GM19395 (cell line): ENCODE measurements at regions not wholly inside any gene's neighbourhood (a gene's known extent, or its start where the extent isn't known, plus 50 kb on each side); places are given as distances from the start of the nearest gene placed in this dataset.

Experiments used
- ATAC-seq: cut with Tn5 transposase; IDR thresholded peaks from one replicate; pipeline ENCODE4 v1.9.1; 2021; ENCODE audit warnings: mild to moderate bottlenecking, moderate library complexity; ENCODE audit not compliant: unreplicated experiment

DNA sequence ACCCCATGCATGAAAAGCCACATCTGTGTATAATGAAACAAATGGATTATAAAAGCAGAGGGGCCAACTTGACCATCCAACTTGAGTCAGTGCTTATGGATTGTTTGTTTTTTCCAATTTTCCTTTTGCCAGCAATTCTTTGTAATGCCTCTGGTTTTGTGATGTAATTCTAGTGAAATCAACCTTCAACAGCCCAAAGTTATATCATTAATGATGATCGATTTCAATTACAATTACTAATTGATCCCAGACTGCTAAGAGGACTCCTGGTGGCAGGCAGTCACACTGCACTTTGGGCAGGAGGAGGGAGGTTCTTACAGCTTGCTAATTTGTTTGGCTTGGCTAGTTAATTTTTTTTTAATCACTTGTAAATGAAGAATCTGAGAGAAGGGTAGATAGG lies 552.3 kb downstream of the NUF2 start:
- ATAC-seq: no peak

DNA sequence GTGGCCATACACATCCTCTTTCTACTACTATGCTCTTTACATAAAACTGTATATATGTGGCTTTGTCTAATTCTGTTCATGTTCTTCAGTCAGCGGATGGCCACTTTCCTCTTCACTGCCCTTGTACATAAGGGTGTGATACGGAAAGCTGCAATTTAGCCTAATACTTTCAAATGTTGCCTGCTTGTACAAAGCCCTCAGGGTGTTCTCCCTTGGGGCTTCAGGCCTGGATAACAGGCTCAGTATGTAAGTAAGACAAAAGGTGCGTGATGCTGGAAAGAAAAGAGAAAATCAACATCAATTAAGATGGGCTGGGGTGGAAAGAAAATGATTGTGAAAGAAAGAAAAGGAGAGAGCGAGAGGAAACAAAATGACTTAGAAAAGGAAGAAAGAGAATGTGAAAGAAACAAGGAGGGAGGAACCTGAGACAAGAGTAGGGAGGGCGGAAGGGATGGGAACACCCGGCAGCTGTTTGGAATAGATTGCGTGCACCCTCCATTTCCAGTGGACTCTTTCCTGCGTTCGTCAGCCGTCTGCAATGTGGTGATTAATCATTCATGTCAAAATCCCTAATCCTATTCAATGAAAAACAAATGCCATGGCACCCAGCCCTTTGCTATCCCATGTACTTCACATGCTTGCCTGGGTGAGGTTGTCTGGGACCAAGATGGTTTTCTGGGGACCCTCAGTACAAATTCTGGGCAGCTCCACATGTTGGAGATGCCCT lies 553.6 kb downstream of the NUF2 start:
- no peak for ATAC-seq

DNA sequence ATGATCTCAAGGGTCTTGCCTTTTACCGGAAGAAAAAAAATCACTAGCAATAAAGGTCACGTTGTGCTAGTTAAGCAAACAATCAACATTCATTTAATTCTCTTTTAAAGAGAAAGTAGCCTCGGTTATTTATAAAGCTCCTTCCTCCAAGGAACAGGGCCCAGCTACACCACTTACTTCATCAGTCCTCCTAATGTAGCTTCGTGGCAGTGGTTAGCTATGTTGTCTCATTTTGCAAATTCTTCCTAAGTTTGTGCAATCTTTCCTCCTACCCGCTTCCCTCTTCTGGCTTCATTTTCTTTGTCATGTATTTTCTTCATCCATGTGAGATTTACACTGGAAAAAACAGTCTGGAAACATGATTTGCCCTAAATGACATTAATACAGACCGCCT lies 554.2 kb downstream of the NUF2 start:
- ATAC-seq: no peak

DNA sequence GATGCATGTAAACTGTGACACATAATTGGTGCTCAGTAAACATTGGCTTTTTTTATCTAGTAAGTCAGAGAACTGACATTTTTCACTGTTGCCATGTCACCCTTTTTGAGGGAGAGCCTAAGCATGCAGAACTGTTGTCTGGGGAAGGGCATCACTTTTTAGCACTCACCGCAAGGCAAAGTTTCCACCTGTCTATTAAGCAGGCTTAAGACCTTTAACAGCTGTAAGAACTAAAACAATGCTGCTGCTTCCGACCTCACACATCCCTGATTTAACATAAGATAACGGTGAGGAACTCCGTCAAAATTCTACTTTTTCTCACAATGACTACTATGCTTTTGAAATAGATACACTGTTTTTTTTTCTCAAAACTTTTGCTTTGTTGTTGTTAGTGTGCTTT lies 554.8 kb downstream of the NUF2 start:
- ATAC-seq: no peak

DNA sequence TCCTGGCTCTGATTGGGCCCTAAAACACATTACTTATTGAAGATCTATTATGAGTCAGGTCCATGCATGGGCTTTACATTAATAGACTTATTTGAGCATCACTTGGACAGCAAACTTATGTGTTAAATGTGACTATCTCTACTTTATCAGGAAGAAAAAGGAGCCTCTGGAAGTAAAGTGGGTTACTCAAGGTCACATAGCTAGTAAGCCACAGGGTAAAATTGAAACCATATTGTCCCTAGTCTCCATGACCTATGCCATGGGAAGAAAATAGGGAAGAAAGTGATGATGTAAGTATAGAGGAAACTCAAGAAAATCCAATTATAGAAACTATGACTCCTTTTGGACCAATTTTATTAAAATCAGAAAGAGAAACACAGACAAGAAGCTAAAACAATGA lies 555.3 kb downstream of the NUF2 start:
- no peak for ATAC-seq

DNA sequence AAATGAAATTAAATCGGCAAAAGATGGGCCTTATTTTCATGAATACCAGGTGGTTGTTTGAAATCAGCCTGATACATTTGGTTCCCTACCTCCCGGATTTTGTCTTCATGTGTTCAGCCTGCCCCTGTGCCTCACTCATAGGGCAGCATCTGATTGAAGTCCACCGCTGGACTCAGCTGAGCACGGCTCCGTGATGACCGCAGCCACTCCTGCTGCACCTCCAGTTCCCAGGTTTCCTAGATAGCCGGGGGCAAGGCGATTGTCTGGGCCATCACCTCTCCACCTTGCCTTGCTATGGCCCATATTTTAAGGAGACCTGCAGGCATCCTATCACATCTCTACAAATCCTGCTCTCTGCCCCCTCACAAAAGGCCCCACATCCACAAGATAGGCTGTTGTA lies 563.8 kb downstream of the NUF2 start:
- no peak for ATAC-seq

DNA sequence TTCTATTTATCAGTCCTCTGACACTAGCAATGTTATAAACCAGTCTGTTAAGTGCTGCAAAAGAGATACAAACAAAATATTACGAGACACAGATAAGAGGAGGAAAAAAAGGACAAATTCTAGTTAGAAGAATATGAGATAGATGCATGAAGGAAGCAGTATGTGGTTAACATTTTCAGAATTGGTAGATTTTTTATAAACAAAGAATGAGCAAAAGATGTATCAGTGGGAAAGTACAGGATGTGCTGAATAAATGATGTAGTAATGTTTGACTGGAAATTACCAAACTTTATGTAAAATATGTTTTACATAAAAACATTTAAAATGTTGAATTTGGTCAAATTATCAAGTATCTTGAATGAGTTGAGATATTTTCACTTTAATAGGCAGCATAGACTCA lies 574.2 kb downstream of the NUF2 start:
- ATAC-seq: no peak

DNA sequence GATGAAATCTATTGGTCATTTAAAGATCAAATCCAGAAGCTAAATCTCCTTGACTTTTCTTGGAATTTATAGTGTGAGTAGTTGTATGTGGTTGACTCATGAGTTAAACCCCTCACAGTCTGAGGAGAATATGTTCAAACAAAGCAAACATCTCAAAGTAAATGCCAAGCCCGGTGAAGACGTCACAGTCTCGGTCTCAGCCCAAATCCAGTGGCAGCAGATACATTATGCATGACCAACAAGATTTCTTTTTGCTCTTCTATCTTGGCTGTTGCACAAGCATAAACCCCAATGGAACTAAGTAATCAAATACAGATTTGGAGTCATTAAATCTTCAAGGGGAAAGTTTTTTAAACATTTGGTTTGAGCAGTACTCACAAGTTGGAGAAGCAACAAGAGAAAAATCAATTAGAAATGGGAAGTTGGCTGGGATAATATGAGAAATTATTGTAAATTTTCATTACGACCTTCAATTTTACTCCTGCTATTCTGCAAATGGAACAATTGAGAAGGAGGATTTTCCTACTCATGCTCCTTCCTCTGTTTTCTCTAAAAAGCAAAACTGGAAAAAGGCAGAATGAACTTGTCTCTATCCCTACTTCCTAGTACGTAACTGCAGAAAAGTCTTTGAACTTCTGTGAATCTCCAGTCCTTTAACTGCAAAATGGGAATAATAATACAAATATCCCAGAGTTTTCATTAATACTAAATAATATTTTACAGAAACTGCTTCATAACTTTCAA lies 575.8 kb downstream of the NUF2 start:
- no peak for ATAC-seq

DNA sequence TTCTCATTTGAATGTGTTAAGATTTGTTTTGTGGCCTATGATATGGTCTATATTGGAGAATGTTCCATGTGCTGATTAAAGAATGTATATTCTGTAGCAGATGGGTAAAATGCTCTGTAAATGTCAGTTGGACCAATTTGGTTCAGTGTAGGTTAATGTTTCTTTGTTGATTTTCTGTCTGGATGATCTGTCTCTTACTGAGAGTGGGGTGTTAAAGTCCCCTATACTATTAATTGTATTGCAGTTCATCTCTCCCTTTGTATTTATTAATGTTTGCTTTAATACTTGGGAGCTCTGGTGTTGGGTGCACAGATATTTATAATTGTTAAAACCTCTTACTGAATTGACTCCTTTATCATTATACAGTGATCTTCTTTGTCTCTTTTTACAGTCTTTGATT lies 584.5 kb downstream of the NUF2 start:
- ATAC-seq: no peak

DNA sequence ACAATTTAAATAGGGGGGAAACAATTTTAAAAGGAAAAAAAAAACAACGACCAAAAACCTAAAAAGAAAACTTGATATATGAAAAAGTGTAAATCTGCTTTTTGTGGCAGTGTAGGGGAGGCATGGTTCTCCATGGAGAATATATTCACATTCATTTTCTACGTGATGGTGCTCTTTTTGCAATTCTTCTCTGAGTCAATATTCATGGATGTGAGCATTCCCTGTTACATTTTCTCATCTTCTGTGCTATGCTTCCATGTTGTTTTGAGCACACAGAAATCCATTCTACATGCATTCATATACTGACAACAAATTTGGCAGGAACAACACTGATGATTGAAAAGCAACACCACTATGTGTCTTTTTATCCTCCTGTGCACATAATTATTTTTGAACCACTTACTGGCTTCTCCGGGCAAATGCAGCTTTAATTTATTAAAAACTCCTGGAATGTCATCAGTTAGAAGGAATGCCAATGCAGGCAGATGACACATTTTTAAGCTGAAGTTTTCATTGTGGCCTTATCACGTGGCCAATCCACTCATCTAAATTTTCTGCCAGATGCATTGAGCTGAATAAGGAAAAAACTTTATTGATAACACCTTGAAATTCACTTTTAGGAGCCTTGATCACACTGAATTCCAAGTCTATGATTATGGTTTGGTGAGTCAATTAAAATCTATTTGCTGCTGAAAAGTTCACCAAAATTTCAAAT lies 590.6 kb downstream of the NUF2 start:
- ATAC-seq: no peak

DNA sequence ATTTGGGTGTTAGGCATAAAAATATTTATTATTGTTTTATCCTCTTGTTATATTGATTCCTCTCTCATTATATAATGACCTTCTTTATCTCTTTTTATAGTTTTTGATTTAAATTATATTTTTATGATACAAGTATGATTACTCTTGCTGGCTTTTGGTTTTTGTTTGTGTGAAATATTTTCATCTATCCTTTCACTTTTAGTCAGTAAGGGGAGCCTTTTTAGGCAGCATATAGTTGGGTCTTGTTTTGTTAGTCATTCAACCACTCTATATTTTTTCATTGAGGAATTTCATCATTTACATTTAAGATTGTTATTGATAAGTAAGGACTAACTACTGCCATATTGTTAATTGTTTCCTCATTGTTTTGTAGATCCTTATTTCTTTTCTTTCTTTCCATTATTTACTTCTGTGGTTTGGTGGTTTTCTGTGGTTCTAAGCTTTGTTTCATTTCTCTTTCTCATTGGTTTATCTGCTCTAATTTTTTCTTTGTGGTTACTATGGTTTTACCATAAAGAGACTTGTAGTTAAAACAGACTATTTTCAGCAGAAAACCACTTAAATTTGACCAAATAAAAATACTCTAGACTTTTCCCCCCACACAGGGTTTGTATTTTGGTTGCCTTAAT lies 593.1 kb downstream of the NUF2 start:
- peak; percentile 83 for ATAC-seq

DNA sequence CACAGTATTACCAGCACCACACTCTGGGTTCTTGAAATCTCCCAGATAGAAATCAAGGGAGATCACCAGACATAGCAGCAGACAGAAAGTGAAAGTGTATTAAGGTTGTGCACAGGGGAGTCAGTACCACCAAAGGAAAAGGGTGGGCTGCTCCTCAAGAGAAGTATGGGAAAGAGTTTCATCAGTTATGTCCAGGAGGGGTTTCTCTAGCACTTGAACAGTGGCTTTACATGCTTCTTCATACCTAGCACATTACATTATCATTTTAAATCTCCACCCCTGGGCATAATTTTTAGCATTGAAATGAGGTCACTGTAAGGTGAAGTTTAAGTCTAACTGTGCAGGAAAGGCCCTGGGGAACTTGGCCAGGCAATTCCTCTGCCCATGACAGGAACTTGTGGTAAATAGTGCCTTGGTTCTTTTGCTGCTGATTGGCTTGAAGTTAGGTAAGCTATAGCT lies 601.0 kb downstream of the NUF2 start:
- peak; percentile 85 for ATAC-seq

DNA sequence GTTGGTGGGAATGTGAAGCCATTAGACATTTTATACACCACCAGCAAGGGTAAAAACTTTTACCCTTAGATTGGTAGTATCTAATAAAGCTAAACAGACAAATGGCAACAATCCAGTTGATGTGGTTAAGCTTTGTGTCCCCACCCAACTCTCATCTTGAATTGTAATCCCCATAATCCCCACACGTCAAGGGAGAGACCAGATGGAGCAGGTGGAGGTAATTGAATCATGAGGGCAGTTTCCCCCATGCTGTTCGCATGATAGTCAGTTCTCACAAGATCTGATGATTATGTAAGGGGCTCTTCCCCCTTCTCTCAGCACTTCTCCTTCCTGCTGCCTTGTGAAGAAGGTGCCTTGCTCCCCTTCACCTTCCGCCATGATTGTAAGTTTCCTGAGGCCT lies 602.3 kb downstream of the NUF2 start:
- ATAC-seq: no peak

DNA sequence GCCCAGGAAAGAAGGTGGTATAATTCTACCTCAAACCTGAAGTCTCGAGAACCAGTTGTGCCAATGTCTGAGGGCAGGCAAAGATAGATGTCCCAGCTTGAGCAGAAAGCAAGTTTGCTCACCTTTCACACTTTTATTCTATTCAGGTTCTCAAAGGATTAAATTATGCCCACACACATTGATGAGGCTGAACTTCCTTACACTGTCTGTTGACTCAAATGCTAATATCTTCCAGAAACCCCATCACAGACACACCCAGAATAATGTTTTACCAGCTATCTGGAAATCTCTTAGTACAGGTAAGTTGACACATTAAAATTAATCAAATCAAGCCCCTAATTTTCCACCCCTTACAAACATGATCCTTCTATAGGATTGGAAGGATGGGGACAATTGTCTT lies 605.7 kb downstream of the NUF2 start:
- no peak for ATAC-seq

DNA sequence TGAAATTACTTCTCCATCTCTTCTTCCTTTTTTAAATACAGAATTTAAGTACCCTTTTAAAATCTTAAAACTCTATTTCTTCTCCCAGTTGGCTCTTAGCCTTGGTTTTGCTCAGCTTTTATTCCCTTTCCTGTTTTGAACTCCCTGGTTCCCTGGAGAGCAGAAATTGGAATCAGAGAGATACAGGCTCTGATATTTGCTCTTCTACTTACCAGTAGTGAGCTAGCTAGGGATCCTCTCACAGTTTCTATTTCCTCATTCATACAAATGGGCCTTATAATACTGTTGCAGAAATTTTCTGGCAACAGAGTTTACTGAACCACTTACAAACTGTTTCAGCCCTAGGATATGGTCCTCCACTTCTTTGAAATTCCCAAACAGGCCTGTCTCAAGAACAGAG lies 606.3 kb downstream of the NUF2 start:
- no peak for ATAC-seq

DNA sequence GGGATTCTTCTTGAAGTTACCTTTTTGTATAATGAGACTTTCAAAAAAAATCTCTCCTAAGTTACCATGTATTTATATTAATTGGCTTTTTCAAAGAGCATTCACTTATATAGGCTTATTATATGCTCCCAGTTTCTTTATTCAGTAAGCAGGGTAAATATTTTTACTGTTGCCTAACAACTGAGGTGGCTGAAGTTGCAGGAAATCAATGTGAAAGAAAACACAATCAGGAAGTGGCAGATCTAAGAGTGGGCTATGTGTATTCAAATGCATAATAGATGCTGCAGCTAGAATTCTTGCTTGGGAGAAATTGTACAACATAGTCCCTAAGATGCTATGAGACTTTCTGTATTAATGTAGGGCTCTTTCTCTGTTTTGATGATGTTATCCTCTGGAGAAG lies 606.9 kb downstream of the NUF2 start:
- no peak for ATAC-seq

DNA sequence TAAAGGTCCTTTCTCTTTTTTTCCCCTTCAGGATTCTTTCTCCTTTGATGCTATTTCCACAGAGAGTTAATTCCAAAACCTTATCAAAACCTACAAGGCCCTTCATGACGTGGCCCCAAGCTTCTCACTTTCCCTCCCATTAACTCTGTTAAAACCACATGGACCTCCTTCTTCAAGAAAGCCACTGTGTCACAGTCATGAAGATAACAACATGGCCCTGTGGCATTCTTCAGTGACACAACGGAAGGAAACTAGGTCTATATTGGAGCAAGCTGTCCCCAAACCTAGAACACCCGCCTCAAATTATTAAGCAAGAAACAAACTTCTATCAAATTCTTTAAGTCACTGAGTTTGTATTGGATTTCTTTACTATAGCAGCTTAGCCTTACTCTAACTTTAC lies 611.1 kb downstream of the NUF2 start:
- no peak for ATAC-seq

DNA sequence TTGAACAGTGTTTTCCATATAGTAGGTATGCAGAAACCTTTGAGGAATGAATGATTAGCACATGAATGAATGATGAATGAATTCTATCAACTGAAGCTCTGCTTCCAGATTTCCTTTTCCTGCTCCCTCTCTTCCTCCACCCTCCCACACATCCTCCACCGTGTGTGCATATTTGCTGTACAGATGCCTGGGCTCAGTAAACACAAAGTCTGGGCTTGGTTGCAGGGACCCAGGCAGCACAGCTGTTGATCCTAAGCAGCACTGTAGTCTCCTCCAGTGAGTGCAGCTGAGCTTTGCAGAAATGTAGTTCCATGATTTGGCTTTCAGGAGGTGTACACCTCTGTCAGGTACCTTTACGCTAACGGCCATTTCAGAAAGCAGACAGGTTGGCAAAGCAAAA lies 611.7 kb downstream of the NUF2 start:
- no peak for ATAC-seq

DNA sequence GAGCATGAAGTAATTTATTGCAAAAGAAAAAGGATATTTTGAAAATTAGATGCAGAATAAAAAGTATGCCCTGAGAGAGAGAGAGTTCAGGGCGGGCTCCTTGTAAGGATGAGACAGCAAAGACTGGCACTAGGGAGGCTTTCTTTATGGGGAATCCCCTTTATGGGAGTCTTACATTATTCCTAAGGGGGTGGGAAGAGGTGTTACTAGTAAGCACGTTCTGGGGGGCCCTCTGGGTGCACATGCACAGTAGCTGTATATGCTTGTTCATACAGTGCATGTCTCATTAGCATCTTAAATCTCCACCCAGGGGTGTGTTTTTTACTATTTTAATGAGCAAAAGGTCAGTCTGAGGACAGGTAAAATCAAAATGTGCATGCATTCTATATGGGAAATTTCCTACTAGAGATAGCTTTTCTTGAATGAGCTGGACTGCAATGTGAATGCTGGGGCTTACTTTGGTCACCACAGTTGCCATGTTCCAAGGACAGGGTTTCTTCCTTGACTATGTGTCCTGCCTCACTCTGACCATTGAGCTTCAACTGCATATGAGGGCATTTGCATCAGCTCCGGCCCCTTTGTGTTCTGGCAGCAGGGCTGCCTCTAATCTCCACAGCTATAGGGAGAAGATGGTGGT lies 614.1 kb downstream of the NUF2 start:
- ATAC-seq: no peak

DNA sequence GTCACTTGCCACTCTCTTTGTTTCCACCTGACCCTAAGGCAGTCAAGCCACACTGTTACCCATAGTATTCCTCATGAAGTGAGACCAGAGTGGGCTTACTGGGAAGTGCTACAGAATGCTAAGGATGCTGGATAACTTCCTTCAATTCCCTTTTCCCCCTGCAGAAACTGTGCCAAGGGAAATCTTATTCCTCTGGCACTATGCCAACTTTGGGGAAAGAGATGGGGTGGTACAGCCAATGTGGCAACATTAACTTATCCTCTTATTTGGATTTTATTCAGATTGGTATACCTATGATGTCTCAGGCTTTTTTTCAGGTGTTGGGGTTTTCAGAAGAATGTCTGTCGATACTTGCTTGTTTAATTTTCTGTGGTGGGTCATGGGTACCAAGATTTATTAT lies 599.4 kb upstream of the PBX1 start:
- ATAC-seq: no peak

DNA sequence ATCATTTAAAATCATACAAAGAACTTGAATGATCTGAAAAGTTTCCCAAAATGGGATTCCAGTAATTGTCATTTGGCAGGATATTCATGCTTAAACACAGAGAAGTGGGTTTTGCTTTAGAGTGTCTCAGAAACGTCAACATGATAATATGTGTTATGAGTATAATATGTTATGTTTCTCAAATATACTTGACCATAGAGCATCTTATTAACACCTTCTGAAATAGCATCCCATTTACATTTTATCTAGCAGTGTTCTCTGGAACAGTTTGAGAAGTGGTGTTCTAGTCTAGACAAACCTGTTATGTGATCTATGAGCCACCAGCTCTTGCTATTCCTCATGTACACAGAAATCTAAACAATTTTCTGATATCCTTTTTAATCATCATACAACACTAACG lies 588.8 kb upstream of the PBX1 start:
- no peak for ATAC-seq
